ENCODE measurements at regions not wholly inside any gene's neighbourhood (a gene's known extent, or its start where the extent isn't known, plus 50 kb on each side); places are given as distances from the start of the nearest gene placed in this dataset.

DNA sequence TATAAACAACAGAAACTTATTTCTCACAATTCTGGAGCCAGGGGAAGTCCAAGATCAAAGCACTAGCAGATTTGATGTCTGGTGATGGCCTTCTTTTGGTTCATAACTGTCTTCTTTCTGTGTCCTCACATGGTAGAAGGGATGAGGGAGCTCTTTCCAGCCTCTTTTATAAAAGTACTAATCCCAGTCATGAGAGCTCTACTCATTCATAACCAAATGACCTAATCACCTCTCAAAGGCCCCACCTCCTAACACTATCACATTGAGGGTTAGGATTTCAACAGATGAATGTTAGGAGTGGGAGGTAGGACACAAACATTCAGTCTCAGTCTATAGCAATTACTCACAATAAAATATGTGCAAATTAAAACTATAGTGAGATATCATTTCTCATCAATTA lies 50.1 kb upstream of the UBE2E2 start:
- DNase-seq (ENCODE audit: low spot score) = no peak

Data from hepatic stellate cell (primary cell).